ENCODE measurements at regions not wholly inside any gene's neighbourhood (a gene's known extent, or its start where the extent isn't known, plus 50 kb on each side); places are given as distances from the start of the nearest gene placed in this dataset.

DNA sequence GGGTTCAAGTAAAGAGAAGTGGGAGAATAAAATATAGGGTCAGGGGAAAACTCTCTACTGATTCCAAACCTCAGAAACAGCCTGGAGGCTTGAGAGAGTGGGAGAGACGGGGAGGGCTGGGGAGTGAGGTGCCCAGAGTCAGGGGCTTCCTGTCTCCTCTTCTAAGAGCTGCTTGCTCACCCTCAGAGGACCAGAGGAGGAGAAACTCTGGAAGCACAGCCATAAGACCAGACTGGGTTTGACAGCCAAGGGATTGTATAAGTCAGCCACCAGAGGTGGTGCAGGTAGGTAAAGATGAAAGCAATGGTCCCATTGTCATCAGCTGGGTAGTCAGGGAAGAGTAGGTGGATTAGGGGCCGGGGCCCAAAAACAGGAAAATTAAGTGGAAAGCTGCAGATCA, 259.4 kb downstream of the TNS1 start:
- Histone ChIP-seq H3K9me3 (ENCODE audit: insufficient read depth, low read depth) (no peaks in the 10 kb centered on the region), H3K27me3 (ENCODE audit: insufficient read depth, low read depth) (no peaks in the 10 kb centered on the region), H3K4me3 (no peak overlapping the region), H3F3A (ENCODE audit: insufficient read depth, low read depth) (no peaks in the 10 kb centered on the region), H3K4me2 (no peak overlapping the region), H3K9me2 (ENCODE audit: insufficient read depth) (no peaks in the 10 kb centered on the region), H3K36me3 (ENCODE audit: low read depth) (no peaks in the 10 kb centered on the region), H2AFZ (no peak overlapping the region), H3K4me1 (replicated peaks; ENCODE audit: insufficient read depth) (no peaks in the 10 kb centered on the region), H3K27ac (no peak overlapping the region), H4K20me1 (ENCODE audit: insufficient read depth) (no peaks in the 10 kb centered on the region), H3K79me2 (ENCODE audit: low read depth) (no peaks in the 10 kb centered on the region)
- BruUV-seq (replicated peaks), result no TSS peak
- TF ChIP-seq, protein P1, sequence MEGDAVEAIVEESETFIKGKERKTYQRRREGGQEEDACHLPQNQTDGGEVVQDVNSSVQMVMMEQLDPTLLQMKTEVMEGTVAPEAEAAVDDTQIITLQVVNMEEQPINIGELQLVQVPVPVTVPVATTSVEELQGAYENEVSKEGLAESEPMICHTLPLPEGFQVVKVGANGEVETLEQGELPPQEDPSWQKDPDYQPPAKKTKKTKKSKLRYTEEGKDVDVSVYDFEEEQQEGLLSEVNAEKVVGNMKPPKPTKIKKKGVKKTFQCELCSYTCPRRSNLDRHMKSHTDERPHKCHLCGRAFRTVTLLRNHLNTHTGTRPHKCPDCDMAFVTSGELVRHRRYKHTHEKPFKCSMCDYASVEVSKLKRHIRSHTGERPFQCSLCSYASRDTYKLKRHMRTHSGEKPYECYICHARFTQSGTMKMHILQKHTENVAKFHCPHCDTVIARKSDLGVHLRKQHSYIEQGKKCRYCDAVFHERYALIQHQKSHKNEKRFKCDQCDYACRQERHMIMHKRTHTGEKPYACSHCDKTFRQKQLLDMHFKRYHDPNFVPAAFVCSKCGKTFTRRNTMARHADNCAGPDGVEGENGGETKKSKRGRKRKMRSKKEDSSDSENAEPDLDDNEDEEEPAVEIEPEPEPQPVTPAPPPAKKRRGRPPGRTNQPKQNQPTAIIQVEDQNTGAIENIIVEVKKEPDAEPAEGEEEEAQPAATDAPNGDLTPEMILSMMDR (conservative IDR thresholded peaks at IDR 0.05), result no peak
- TF ChIP-seq EZH2 (IDR thresholded peaks at IDR 0.05; ENCODE audit: low read depth), result no peak
- no peak for DNase-seq
- CTCF ChIA-PET, result no interaction called here
- intact Hi-C loops (cut with micrococcal nuclease; ENCODE audit: unreplicated experiment), result no loop called here
- POLR2A ChIA-PET (ENCODE audit: unreplicated experiment), result no interaction called here

DNA sequence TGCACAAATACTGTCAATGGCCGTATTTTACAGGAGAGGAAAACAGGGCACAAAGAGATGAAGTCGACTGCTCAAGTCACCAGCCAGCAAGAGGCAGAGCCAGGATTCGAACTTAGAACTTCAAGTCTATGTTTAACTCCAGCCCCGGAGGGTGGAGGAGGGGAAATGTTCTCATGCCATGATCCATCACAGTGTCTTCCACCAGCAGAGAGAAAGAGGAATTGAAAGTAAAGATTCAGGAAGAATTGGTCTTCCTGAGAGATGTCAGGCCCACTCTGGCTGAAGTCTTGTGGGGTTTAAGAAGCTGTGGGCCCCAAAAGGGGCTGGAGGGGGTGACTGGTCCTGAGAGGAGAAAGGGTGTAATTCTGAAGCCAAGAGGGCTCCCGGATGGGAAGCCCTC, 260.0 kb downstream of the TNS1 start:
- Histone ChIP-seq H3K36me3 (ENCODE audit: low read depth) (no peaks in the 10 kb centered on the region), H3K4me3 (no peak overlapping the region), H3K4me1 (replicated peaks; ENCODE audit: insufficient read depth) (no peaks in the 10 kb centered on the region), H2AFZ (no peak overlapping the region), H3K4me2 (no peak overlapping the region), H3F3A (ENCODE audit: insufficient read depth, low read depth) (no peaks in the 10 kb centered on the region), H3K79me2 (ENCODE audit: low read depth) (no peaks in the 10 kb centered on the region), H3K27me3 (ENCODE audit: insufficient read depth, low read depth) (no peaks in the 10 kb centered on the region), H4K20me1 (ENCODE audit: insufficient read depth) (no peaks in the 10 kb centered on the region), H3K9me3 (ENCODE audit: insufficient read depth, low read depth) (no peaks in the 10 kb centered on the region), H3K27ac (no peak overlapping the region), H3K9me2 (ENCODE audit: insufficient read depth) (no peaks in the 10 kb centered on the region)
- ChIA-PET POLR2A (ENCODE audit: unreplicated experiment) (no interaction called here), CTCF (no interaction called here)
- TF ChIP-seq EZH2 (IDR thresholded peaks at IDR 0.05; ENCODE audit: low read depth), result no peak
- TF ChIP-seq, protein P1 (conservative IDR thresholded peaks at IDR 0.05), result no peak
- intact Hi-C loops (cut with micrococcal nuclease; ENCODE audit: unreplicated experiment), result no loop called here
- no TSS peak for BruUV-seq (replicated peaks)
- DNase-seq, result no peak

DNA sequence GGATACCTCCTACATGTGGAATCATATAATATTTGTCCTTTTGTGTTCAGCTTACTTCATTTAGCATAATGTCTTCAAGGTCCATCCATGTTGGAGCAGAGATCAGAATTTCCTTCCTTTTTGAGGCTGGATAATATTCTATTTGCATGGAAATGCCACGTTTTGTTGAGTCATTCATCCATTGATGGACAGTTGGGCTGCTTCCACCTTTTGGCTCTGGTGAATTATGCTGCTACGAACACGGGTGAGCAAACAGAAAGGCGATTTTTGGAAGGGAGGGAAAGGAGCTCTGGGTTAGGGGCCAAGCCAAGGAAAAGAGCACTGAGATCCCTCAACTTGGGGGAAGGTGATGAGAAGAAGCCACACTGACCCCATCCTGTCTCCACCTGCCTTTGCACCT, 260.5 kb downstream of the TNS1 start:
- no peaks in the 10 kb centered on the region for H3K79me2 ChIP-seq (ENCODE audit: low read depth)
- no peak overlapping the region for H3K4me2 ChIP-seq
- CTCF ChIA-PET, result no interaction called here
- DNase-seq, result no peak
- no peaks in the 10 kb centered on the region for H3K36me3 ChIP-seq (ENCODE audit: low read depth)
- TF ChIP-seq, protein P1 (conservative IDR thresholded peaks at IDR 0.05), result no peak
- TF ChIP-seq EZH2 (IDR thresholded peaks at IDR 0.05; ENCODE audit: low read depth), result no peak
- H3F3A ChIP-seq (ENCODE audit: insufficient read depth, low read depth), result no peaks in the 10 kb centered on the region
- H3K9me2 ChIP-seq (ENCODE audit: insufficient read depth), result no peaks in the 10 kb centered on the region
- no peak overlapping the region for H3K4me3 ChIP-seq
- no peak overlapping the region for H3K27ac ChIP-seq
- H3K27me3 ChIP-seq (ENCODE audit: insufficient read depth, low read depth), result no peaks in the 10 kb centered on the region
- no TSS peak for BruUV-seq (replicated peaks)
- H2AFZ ChIP-seq, result no peak overlapping the region
- intact Hi-C loops (cut with micrococcal nuclease; ENCODE audit: unreplicated experiment), result no loop called here
- no peaks in the 10 kb centered on the region for H4K20me1 ChIP-seq (ENCODE audit: insufficient read depth)
- no peaks in the 10 kb centered on the region for H3K9me3 ChIP-seq (ENCODE audit: insufficient read depth, low read depth)
- POLR2A ChIA-PET (ENCODE audit: unreplicated experiment), result no interaction called here
- no peaks in the 10 kb centered on the region for H3K4me1 ChIP-seq (replicated peaks; ENCODE audit: insufficient read depth)

Data from PC-9 (cell line).